ENCODE measurements at regions not wholly inside any gene's neighbourhood (a gene's known extent, or its start where the extent isn't known, plus 50 kb on each side); places are given as distances from the start of the nearest gene placed in this dataset.

GRCh38 chr3:173238091-173238490, 97.1 kb upstream of the SPATA16 start:
- Mint-ChIP-seq H3K9me3 (ENCODE audit: unreplicated experiment) (no peaks in the 10 kb centered on the region), H3K27me3 (ENCODE audit: unreplicated experiment) (no peaks in the 10 kb centered on the region), H3K27ac (ENCODE audit: unreplicated experiment) (no peak overlapping the region)

GRCh38 chr3:173225351-173225750, 84.3 kb upstream of the SPATA16 start:
- DNase-seq (ENCODE audit: low spot score) = no peak
- TF ChIP-seq CTCF (IDR thresholded peaks at IDR 0.05; ENCODE audit: unreplicated experiment) = no peak
- Mint-ChIP-seq H3K4me1 (ENCODE audit: unreplicated experiment) (no peaks in the 10 kb centered on the region), H3K36me3 (ENCODE audit: low read depth, unreplicated experiment) (no peaks in the 10 kb centered on the region), H3K9me3 (ENCODE audit: unreplicated experiment) (no peaks in the 10 kb centered on the region), H3K27ac (ENCODE audit: unreplicated experiment) (no peak overlapping the region), H3K4me3 (ENCODE audit: unreplicated experiment) (no peak overlapping the region), H3K27me3 (ENCODE audit: unreplicated experiment) (no peaks in the 10 kb centered on the region)

More at GRCh38 chr3:173238091-173238490, 97.1 kb upstream of the SPATA16 start:
- Mint-ChIP-seq H3K4me1 (ENCODE audit: unreplicated experiment) (no peaks in the 10 kb centered on the region), H3K36me3 (ENCODE audit: low read depth, unreplicated experiment) (no peaks in the 10 kb centered on the region), H3K4me3 (ENCODE audit: unreplicated experiment) (no peak overlapping the region)
- no peak for TF ChIP-seq CTCF (IDR thresholded peaks at IDR 0.05; ENCODE audit: unreplicated experiment)
- DNase-seq (ENCODE audit: low spot score) = no peak

- peak; percentile 55 for TF ChIP-seq CTCF (IDR thresholded peaks at IDR 0.05; ENCODE audit: unreplicated experiment)
- Mint-ChIP-seq H3K9me3 (ENCODE audit: unreplicated experiment) (no peaks in the 10 kb centered on the region), H3K36me3 (ENCODE audit: low read depth, unreplicated experiment) (no peaks in the 10 kb centered on the region), H3K4me3 (ENCODE audit: unreplicated experiment) (no peak overlapping the region), H3K4me1 (ENCODE audit: unreplicated experiment) (no peaks in the 10 kb centered on the region), H3K27ac (ENCODE audit: unreplicated experiment) (no peak overlapping the region), H3K27me3 (ENCODE audit: unreplicated experiment) (no peaks in the 10 kb centered on the region)
- no peak for DNase-seq (ENCODE audit: low spot score)
Observed at GRCh38 chr3:173221010-173221409, 80.0 kb upstream of the SPATA16 start.

GRCh38 chr3:173217127-173217526, 76.1 kb upstream of the SPATA16 start:
- DNase-seq (ENCODE audit: low spot score) = no peak
- H3K27ac Mint-ChIP-seq (ENCODE audit: unreplicated experiment) = no peak overlapping the region
- H3K36me3 Mint-ChIP-seq (ENCODE audit: low read depth, unreplicated experiment) = no peaks in the 10 kb centered on the region
- H3K4me1 Mint-ChIP-seq (ENCODE audit: unreplicated experiment) = no peaks in the 10 kb centered on the region
- no peak for TF ChIP-seq CTCF (IDR thresholded peaks at IDR 0.05; ENCODE audit: unreplicated experiment)
- H3K9me3 Mint-ChIP-seq (ENCODE audit: unreplicated experiment) = no peaks in the 10 kb centered on the region
- no peaks in the 10 kb centered on the region for H3K27me3 Mint-ChIP-seq (ENCODE audit: unreplicated experiment)
- no peak overlapping the region for H3K4me3 Mint-ChIP-seq (ENCODE audit: unreplicated experiment)

GRCh38 chr3:173216063-173216462, 75.0 kb upstream of the SPATA16 start:
- H3K4me1 Mint-ChIP-seq (ENCODE audit: unreplicated experiment) = no peaks in the 10 kb centered on the region
- H3K27me3 Mint-ChIP-seq (ENCODE audit: unreplicated experiment) = no peaks in the 10 kb centered on the region
- H3K27ac Mint-ChIP-seq (ENCODE audit: unreplicated experiment) = no peak overlapping the region
- no peaks in the 10 kb centered on the region for H3K36me3 Mint-ChIP-seq (ENCODE audit: low read depth, unreplicated experiment)
- no peak overlapping the region for H3K4me3 Mint-ChIP-seq (ENCODE audit: unreplicated experiment)
- H3K9me3 Mint-ChIP-seq (ENCODE audit: unreplicated experiment) = no peaks in the 10 kb centered on the region
- no peak for TF ChIP-seq CTCF (IDR thresholded peaks at IDR 0.05; ENCODE audit: unreplicated experiment)
- no peak for DNase-seq (ENCODE audit: low spot score)
